ENCODE measurements at regions not wholly inside any gene's neighbourhood (a gene's known extent, or its start where the extent isn't known, plus 50 kb on each side); places are given as distances from the start of the nearest gene placed in this dataset.

DNA sequence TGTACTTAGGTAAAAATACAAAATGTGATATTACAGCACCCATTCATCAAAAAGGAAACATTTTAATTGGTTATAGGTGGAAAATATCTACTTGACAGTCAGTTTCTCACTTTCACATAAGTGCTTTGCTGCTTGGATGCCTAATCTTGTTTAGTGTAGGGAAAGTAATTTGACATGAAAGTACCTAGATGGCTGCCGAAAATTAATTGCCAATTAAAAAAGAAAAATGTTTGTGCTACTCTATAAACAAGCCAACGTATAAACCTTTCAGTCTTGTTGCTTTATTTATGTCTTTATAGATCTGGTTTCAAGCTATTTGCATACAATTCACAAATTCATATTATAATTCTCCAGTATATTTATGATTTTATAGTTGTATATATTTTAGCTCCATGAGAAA lies 729.9 kb downstream of the DACH1 start:
- Histone ChIP-seq H3K4me3 (ENCODE audit: low read depth in 1 of 2, low read length in 2 of 2) (no peak overlapping the region), H3K27me3 (ENCODE audit: insufficient read depth, low read length, poor library complexity) (no peaks in the 10 kb centered on the region), H3K27ac (ENCODE audit: low read length) (no peak overlapping the region), H3K9ac (ENCODE audit: low read depth, low read length) (no peak overlapping the region), H3K4me1 (ENCODE audit: insufficient read depth, low read length) (no peaks in the 10 kb centered on the region), H2AFZ (ENCODE audit: low read depth, low read length) (no peak overlapping the region), H3K9me3 (ENCODE audit: insufficient read depth, low read length, severe bottlenecking) (no peaks in the 10 kb centered on the region), H4K20me1 (ENCODE audit: insufficient read depth, low read length) (no peaks in the 10 kb centered on the region), H3K36me3 (ENCODE audit: insufficient read depth, low read length) (no peaks in the 10 kb centered on the region), H3K4me2 (ENCODE audit: insufficient read depth, low read length) (no peak overlapping the region), H3K79me2 (ENCODE audit: insufficient read depth, low read length) (no peaks in the 10 kb centered on the region)
- ATAC-seq (ENCODE audit: insufficient read depth, low read depth) (no peak), DNase-seq (no peak)
- no peak for TF ChIP-seq EZH2 (IDR thresholded peaks at IDR 0.05; ENCODE audit: borderline replicate concordance, low read depth, low read length, severe bottlenecking)
- TF ChIP-seq, protein P1, sequence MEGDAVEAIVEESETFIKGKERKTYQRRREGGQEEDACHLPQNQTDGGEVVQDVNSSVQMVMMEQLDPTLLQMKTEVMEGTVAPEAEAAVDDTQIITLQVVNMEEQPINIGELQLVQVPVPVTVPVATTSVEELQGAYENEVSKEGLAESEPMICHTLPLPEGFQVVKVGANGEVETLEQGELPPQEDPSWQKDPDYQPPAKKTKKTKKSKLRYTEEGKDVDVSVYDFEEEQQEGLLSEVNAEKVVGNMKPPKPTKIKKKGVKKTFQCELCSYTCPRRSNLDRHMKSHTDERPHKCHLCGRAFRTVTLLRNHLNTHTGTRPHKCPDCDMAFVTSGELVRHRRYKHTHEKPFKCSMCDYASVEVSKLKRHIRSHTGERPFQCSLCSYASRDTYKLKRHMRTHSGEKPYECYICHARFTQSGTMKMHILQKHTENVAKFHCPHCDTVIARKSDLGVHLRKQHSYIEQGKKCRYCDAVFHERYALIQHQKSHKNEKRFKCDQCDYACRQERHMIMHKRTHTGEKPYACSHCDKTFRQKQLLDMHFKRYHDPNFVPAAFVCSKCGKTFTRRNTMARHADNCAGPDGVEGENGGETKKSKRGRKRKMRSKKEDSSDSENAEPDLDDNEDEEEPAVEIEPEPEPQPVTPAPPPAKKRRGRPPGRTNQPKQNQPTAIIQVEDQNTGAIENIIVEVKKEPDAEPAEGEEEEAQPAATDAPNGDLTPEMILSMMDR (IDR thresholded peaks at IDR 0.05; ENCODE audit: borderline replicate concordance, extremely low read depth, low read length, poor library complexity, severe bottlenecking) = no peak

DNA sequence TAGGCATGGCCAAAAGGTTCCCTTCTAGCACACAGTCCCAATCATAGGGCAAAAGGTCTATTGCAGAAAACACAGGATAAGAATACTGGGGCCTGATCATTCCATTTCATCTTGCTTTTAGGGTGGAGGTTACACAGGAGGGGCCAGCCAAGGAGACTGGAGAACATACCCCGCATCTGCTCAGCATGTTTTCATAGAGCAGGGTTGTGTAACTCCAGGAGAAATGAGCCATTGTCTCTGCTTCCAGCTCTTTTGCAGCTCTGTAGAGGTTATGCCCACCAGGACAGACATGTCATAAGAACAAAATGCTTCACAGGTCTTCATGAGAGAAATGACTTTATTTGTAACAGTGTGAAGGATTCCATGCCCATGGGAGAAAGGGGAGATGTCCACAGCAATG lies 742.8 kb downstream of the DACH1 start:
- ATAC-seq (ENCODE audit: insufficient read depth, low read depth) (no peak), DNase-seq (no peak)
- H3K9ac ChIP-seq (ENCODE audit: low read depth, low read length) = no peak overlapping the region
- no peaks in the 10 kb centered on the region for H3K9me3 ChIP-seq (ENCODE audit: insufficient read depth, low read length, severe bottlenecking)
- H3K79me2 ChIP-seq (ENCODE audit: insufficient read depth, low read length) = no peaks in the 10 kb centered on the region
- H3K27me3 ChIP-seq (ENCODE audit: insufficient read depth, low read length, poor library complexity) = no peaks in the 10 kb centered on the region
- H3K4me1 ChIP-seq (ENCODE audit: insufficient read depth, low read length) = no peaks in the 10 kb centered on the region
- H3K4me3 ChIP-seq (ENCODE audit: low read depth in 1 of 2, low read length in 2 of 2) = no peak overlapping the region
- TF ChIP-seq EZH2 (IDR thresholded peaks at IDR 0.05; ENCODE audit: borderline replicate concordance, low read depth, low read length, severe bottlenecking) = no peak
- TF ChIP-seq, protein P1 (IDR thresholded peaks at IDR 0.05; ENCODE audit: borderline replicate concordance, extremely low read depth, low read length, poor library complexity, severe bottlenecking) = no peak
- H3K36me3 ChIP-seq (ENCODE audit: insufficient read depth, low read length) = no peaks in the 10 kb centered on the region
- no peak overlapping the region for H3K4me2 ChIP-seq (ENCODE audit: insufficient read depth, low read length)
- no peak overlapping the region for H3K27ac ChIP-seq (ENCODE audit: low read length)
- no peaks in the 10 kb centered on the region for H4K20me1 ChIP-seq (ENCODE audit: insufficient read depth, low read length)
- H2AFZ ChIP-seq (ENCODE audit: low read depth, low read length) = no peak overlapping the region

DNA sequence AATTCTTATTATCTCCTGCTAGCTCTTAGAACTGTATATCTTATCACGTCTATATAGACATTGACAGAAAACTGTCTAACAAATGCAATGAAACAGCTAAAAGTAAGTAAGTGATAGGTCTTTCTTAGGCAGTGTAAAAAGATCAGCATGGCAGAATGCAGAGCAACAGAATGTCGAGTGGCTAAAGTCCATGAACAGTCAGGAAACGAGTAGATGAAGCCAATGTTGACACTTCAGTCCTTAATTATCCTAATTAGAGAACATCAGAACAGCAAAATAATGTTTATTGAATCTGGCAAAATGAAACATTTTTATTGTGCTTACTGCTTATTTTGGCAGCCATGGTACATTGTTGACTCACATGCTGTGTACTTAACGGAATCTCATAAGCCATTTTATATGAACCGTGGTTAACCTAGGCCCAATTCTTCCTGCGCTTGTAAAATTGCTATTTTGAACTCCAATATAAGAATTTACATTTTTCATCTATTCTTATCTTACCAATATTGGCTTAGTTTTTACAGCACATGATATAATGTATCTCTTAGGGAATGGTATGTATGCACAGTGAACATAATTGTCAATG lies 748.1 kb downstream of the DACH1 start:
- Histone ChIP-seq H3K27me3 (ENCODE audit: insufficient read depth, low read length, poor library complexity) (no peaks in the 10 kb centered on the region), H3K79me2 (ENCODE audit: insufficient read depth, low read length) (no peaks in the 10 kb centered on the region), H3K4me2 (ENCODE audit: insufficient read depth, low read length) (no peak overlapping the region), H2AFZ (ENCODE audit: low read depth, low read length) (no peak overlapping the region), H3K27ac (ENCODE audit: low read length) (no peak overlapping the region), H3K9me3 (ENCODE audit: insufficient read depth, low read length, severe bottlenecking) (no peaks in the 10 kb centered on the region), H3K36me3 (ENCODE audit: insufficient read depth, low read length) (no peaks in the 10 kb centered on the region), H4K20me1 (ENCODE audit: insufficient read depth, low read length) (no peaks in the 10 kb centered on the region), H3K9ac (ENCODE audit: low read depth, low read length) (no peak overlapping the region), H3K4me1 (ENCODE audit: insufficient read depth, low read length) (no peaks in the 10 kb centered on the region), H3K4me3 (ENCODE audit: low read depth in 1 of 2, low read length in 2 of 2) (no peak overlapping the region)
- DNase-seq (no peak), ATAC-seq (ENCODE audit: insufficient read depth, low read depth) (no peak)
- TF ChIP-seq, protein P1 (IDR thresholded peaks at IDR 0.05; ENCODE audit: borderline replicate concordance, extremely low read depth, low read length, poor library complexity, severe bottlenecking) = no peak
- no peak for TF ChIP-seq EZH2 (IDR thresholded peaks at IDR 0.05; ENCODE audit: borderline replicate concordance, low read depth, low read length, severe bottlenecking)

DNA sequence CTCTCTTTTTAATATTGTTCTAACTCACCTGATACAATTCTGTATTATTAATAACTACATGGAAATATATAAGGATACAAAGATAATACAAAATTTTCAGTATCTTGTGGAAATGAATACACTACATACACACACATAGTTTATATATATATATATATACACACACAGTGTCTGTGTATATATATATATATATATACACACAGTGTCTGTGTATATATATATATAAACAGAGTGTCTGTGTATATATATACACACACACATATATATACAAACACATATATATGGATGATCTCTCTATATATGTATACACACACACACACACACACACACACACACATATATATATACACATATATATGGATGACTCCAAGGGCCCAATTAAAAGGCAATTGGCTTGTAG lies 749.1 kb downstream of the DACH1 start:
- TF ChIP-seq EZH2 (IDR thresholded peaks at IDR 0.05; ENCODE audit: borderline replicate concordance, low read depth, low read length, severe bottlenecking) = no peak
- DNase-seq = no peak
- Histone ChIP-seq H3K79me2 (ENCODE audit: insufficient read depth, low read length) (no peaks in the 10 kb centered on the region), H4K20me1 (ENCODE audit: insufficient read depth, low read length) (no peaks in the 10 kb centered on the region), H3K9me3 (ENCODE audit: insufficient read depth, low read length, severe bottlenecking) (no peaks in the 10 kb centered on the region), H3K27ac (ENCODE audit: low read length) (no peak overlapping the region), H3K4me2 (ENCODE audit: insufficient read depth, low read length) (no peak overlapping the region), H2AFZ (ENCODE audit: low read depth, low read length) (no peak overlapping the region), H3K4me3 (ENCODE audit: low read depth in 1 of 2, low read length in 2 of 2) (no peak overlapping the region), H3K27me3 (ENCODE audit: insufficient read depth, low read length, poor library complexity) (no peaks in the 10 kb centered on the region), H3K4me1 (ENCODE audit: insufficient read depth, low read length) (no peaks in the 10 kb centered on the region), H3K9ac (ENCODE audit: low read depth, low read length) (no peak overlapping the region), H3K36me3 (ENCODE audit: insufficient read depth, low read length) (no peaks in the 10 kb centered on the region)
- no peak for ATAC-seq (ENCODE audit: insufficient read depth, low read depth)

Measured in DND-41 (cell line).